Endothelial cell of umbilical vein (primary cell): ENCODE measurements at regions not wholly inside any gene's neighbourhood (a gene's known extent, or its start where the extent isn't known, plus 50 kb on each side); places are given as distances from the start of the nearest gene placed in this dataset.

ENCODE experiments used
- BruUV-seq: library from RNA; stranded (reverse); fragments of 400-500 nt; replicated peaks from 2 replicates; lab custom pipeline; 2021; lab: Mats Ljungman, UMichigan
- CTCF ChIA-PET: fragments of 300-600, 350-600 bp; sonication (Branson Sonifier 250); formaldehyde crosslinking; loops from one replicate; lab custom pipeline; 2021; ENCODE audit warnings: antibody characterized with exemption, inconsistent platforms; lab: Charles Lee
- POLR2A ChIA-PET: fragments of 300-600, 350-600 bp; sonication (Branson Sonifier 250); formaldehyde crosslinking; loops from one replicate; lab custom pipeline; 2021; ENCODE audit warnings: antibody characterized with exemption, inconsistent platforms; lab: Charles Lee
- DNase-seq: peaks from one replicate; pipeline ENCODE4 v3.0.0-alpha.2; 2011; ENCODE audit warnings: low read depth, low spot score
- FAIRE-seq: peaks from 2 replicates; lab custom pipeline; 2011; peaks lifted over from hg19 to GRCh38; lab: Jason Lieb, UNC
- H2AFZ ChIP-seq: 2 replicates; pipeline ENCODE4 v1.6.0; 2012; ENCODE audit warnings: low read depth, low read length, control low read depth, inconsistent platforms
- H3K27ac ChIP-seq: 2 replicates; pipeline ENCODE4 v1.5.1; 2011; ENCODE audit warnings: low read depth, mild to moderate bottlenecking, control low read depth, low read length, moderate library complexity; ENCODE audit not compliant: insufficient read depth
- H3K27me3 ChIP-seq, 2 experiments: 2 replicates each; pipeline versions ENCODE4 v1.6.0 to v1.6.1; 2011; ENCODE audit warnings: low read length in 2 of 2, mixed read lengths in 1 of 2; ENCODE audit not compliant: control insufficient read depth in 2 of 2, insufficient read depth in 2 of 2
- H3K36me3 ChIP-seq, 2 experiments: 2 replicates in 1 of 2; 3 replicates in 1 of 2; pipeline ENCODE4 v1.5.1; 2011; ENCODE audit warnings: low read length in 2 of 2, mild to moderate bottlenecking in 1 of 2, moderate library complexity in 1 of 2; ENCODE audit not compliant: control insufficient read depth in 2 of 2, insufficient read depth in 2 of 2; ENCODE audit errors: extremely low read depth in 1 of 2
- H3K4me1 ChIP-seq: 3 replicates; pipeline ENCODE4 v1.5.1; 2011; ENCODE audit warnings: mild to moderate bottlenecking, low read length; ENCODE audit not compliant: control insufficient read depth, insufficient read depth; ENCODE audit errors: extremely low read depth
- H3K4me2 ChIP-seq: 2 replicates; pipeline ENCODE4 v1.6.1; 2011; ENCODE audit warnings: low read length, control low read depth, mixed read lengths; ENCODE audit not compliant: insufficient read depth
- H3K4me3 ChIP-seq, 3 experiments: fragments of 200-600 bp in 1 of 3; sonication (generic), shearing (Covaris generic) in 1 of 3; replicated peaks in 1 of 3; 2 replicates each; pipeline ENCODE4 v1.5.1; 2011 to 2016; ENCODE audit warnings: control low read depth in 3 of 3, low read length in 3 of 3, mild to moderate bottlenecking in 2 of 3, inconsistent platforms in 1 of 3, low read depth in 1 of 3, moderate library complexity in 1 of 3; ENCODE audit not compliant: insufficient read depth in 1 of 3
- H3K79me2 ChIP-seq: 2 replicates; pipeline ENCODE4 v1.6.0; 2012; ENCODE audit warnings: low read length, inconsistent platforms; ENCODE audit not compliant: control insufficient read depth, insufficient read depth
- H3K9ac ChIP-seq: replicated peaks from 2 replicates; pipeline ENCODE3; 2011; ENCODE audit warnings: low read length, control low read depth; ENCODE audit not compliant: insufficient read depth; ENCODE audit errors: extremely low read depth
- H3K9me1 ChIP-seq: replicated peaks from 3 replicates; pipeline ENCODE4 v1.6.0; 2011; ENCODE audit warnings: mild to moderate bottlenecking, low read length; ENCODE audit not compliant: control insufficient read depth, insufficient read depth; ENCODE audit errors: extremely low read depth
- H3K9me3 ChIP-seq: replicated peaks from 2 replicates; pipeline ENCODE4 v1.5.1; 2012; ENCODE audit warnings: low read length, inconsistent platforms; ENCODE audit not compliant: control insufficient read depth, insufficient read depth
- H4K20me1 ChIP-seq: replicated peaks from 2 replicates; pipeline ENCODE3; 2011; ENCODE audit warnings: mild to moderate bottlenecking, low read length; ENCODE audit not compliant: control insufficient read depth, insufficient read depth; ENCODE audit errors: extremely low read depth
- EZH2 ChIP-seq: IDR thresholded peaks from 2 replicates; pipeline ENCODE4 v1.6.1; 2012; ENCODE audit warnings: borderline replicate concordance, low read depth, mild to moderate bottlenecking, moderate library complexity, low read length, inconsistent platforms; ENCODE audit not compliant: severe bottlenecking
- FOS ChIP-seq: IDR thresholded peaks from 2 replicates; pipeline ENCODE4 v1.6.1; 2011; ENCODE audit warnings: mild to moderate bottlenecking, low read length, moderate library complexity, borderline replicate concordance; ENCODE audit not compliant: insufficient read depth
- GATA2 ChIP-seq: IDR thresholded peaks from 2 replicates; pipeline ENCODE4 v1.7.0; 2011; ENCODE audit warnings: low read depth, mild to moderate bottlenecking, moderate library complexity, mixed read lengths, low read length; ENCODE audit not compliant: insufficient read length, insufficient read depth
- JUN ChIP-seq: IDR thresholded peaks from 2 replicates; pipeline ENCODE4 v1.6.1; 2011; ENCODE audit warnings: borderline replicate concordance, low read depth; ENCODE audit not compliant: insufficient read length, insufficient read depth
- MYC ChIP-seq: IDR thresholded peaks from one replicate; pipeline ENCODE4 v1.6.1; 2011; ENCODE audit warnings: mild to moderate bottlenecking, low read depth, low read length
- POLR2A ChIP-seq: IDR thresholded peaks from 2 replicates; pipeline ENCODE4 v1.6.1; 2012; ENCODE audit warnings: low read depth, mild to moderate bottlenecking, control low read depth, low read length
- POLR2AphosphoS5 ChIP-seq: IDR thresholded peaks from 2 replicates; pipeline ENCODE4 v1.6.1; 2012; ENCODE audit warnings: low read depth, mild to moderate bottlenecking, control low read depth, low read length, moderate library complexity; ENCODE audit not compliant: insufficient read depth
- dilution Hi-C: fragments of 300-500 bp; cut with MboI; formaldehyde crosslinking; loops from one replicate; pipeline ENCODE4 v1.15.0; 2019; ENCODE audit warnings: low sequenced_read_pairs; ENCODE audit not compliant: extremely low pct_ligation_motif_present
- intact Hi-C: fragments of 100-400 bp; cut with micrococcal nuclease; formaldehyde crosslinking; loops from one replicate; pipeline ENCODE4 v1.10.0; 2022
- TF ChIP-seq, protein P1 (sequence below): IDR thresholded peaks from 2 replicates; pipeline ENCODE4 v1.6.1; 2011; ENCODE audit not compliant: insufficient read depth, insufficient read length
- TF ChIP-seq, protein P2 (sequence below), 2 donors: IDR thresholded peaks; 1 replicate in 1 of 2; 2 replicates in 1 of 2; pipeline ENCODE4 v1.5.1; 2011; ENCODE audit warnings: low read length in 2 of 2, mild to moderate bottlenecking in 2 of 2, moderate library complexity in 2 of 2, control low read depth in 1 of 2, inconsistent platforms in 1 of 2, low read depth in 1 of 2; ENCODE audit not compliant: insufficient read depth in 1 of 2; ENCODE audit errors: extremely low read depth in 1 of 2

DNA sequence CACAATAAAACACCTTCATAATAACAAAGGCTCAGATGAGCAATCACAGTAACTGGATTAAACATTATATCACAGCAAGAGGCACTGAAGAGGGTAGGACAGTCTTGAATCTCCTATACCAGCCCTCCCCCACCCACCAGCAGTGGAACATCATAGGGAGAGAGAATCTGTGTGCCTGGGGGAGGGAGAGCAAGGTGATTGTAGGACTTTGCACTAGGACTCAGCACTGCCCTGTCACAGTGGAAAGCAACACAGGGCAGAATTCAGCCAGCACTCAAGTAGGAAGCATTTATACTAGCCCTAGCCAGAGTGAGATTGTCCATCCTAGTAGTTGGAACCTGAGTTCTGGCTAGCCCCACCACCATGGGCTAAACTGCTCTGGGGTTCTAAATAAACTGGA, 400.2 kb downstream of the HAO1 start:
- BruUV-seq = no TSS peak
- TF ChIP-seq, protein P1, sequence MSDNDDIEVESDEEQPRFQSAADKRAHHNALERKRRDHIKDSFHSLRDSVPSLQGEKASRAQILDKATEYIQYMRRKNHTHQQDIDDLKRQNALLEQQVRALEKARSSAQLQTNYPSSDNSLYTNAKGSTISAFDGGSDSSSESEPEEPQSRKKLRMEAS = no peak
- no peak for TF ChIP-seq EZH2
- no peak for TF ChIP-seq POLR2AphosphoS5
- TF ChIP-seq JUN = no peak
- TF ChIP-seq POLR2A = no peak
- TF ChIP-seq MYC = no peak
- dilution Hi-C loops = no loop called here
- no peaks in the 10 kb centered on the region for H3K27me3 ChIP-seq
- H2AFZ ChIP-seq = no peak overlapping the region
- no peak for DNase-seq
- intact Hi-C loops = no loop called here
- no peaks in the 10 kb centered on the region for H3K4me1 ChIP-seq
- no peaks in the 10 kb centered on the region for H3K36me3 ChIP-seq
- no peaks in the 10 kb centered on the region for H3K9me3 ChIP-seq
- ChIA-PET POLR2A (no interaction called here), CTCF (no interaction called here)
- no peak overlapping the region for H3K27ac ChIP-seq
- H4K20me1 ChIP-seq = no peaks in the 10 kb centered on the region
- no peak overlapping the region for H3K4me3 ChIP-seq
- H3K4me2 ChIP-seq = no peak overlapping the region
- H3K9me1 ChIP-seq = no peaks in the 10 kb centered on the region
- H3K79me2 ChIP-seq = no peaks in the 10 kb centered on the region
- no peak overlapping the region for H3K9ac ChIP-seq
- no peak for FAIRE-seq

DNA sequence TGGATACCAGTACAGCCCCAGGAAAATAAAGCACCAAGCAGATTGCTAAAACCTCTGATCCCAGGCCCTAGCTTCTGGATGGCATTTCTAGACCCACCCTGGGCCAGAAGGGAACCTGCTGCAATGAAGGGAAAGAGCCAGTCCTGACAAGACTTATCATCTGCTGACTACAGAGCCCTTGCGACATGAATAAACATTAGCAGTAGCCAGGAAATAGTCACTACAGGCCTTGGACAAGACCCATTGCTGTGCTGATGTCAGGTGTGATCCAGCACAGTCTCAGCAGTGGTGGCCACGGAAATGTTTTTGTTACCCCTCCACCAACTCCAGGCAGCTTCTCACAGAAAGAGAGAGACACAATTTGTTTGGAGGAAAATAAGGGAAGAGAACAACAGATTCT, 399.3 kb downstream of the HAO1 start:
- FAIRE-seq (no peak), DNase-seq (no peak)
- Histone ChIP-seq H3K4me2 (no peak overlapping the region), H3K36me3 (no peaks in the 10 kb centered on the region), H4K20me1 (no peaks in the 10 kb centered on the region), H3K9me1 (no peaks in the 10 kb centered on the region), H3K27ac (no peak overlapping the region), H2AFZ (no peak overlapping the region), H3K27me3 (no peaks in the 10 kb centered on the region), H3K4me1 (no peaks in the 10 kb centered on the region), H3K9me3 (no peaks in the 10 kb centered on the region), H3K79me2 (no peaks in the 10 kb centered on the region), H3K4me3 (no peak overlapping the region), H3K9ac (no peak overlapping the region)
- intact Hi-C loops (no loop called here), dilution Hi-C loops (no loop called here)
- ChIA-PET CTCF (no interaction called here), POLR2A (no interaction called here)
- TF ChIP-seq POLR2AphosphoS5 (no peak), JUN (no peak), EZH2 (no peak), POLR2A (no peak), FOS (no peak), MYC (no peak), GATA2 (no peak)
- TF ChIP-seq, protein P2, sequence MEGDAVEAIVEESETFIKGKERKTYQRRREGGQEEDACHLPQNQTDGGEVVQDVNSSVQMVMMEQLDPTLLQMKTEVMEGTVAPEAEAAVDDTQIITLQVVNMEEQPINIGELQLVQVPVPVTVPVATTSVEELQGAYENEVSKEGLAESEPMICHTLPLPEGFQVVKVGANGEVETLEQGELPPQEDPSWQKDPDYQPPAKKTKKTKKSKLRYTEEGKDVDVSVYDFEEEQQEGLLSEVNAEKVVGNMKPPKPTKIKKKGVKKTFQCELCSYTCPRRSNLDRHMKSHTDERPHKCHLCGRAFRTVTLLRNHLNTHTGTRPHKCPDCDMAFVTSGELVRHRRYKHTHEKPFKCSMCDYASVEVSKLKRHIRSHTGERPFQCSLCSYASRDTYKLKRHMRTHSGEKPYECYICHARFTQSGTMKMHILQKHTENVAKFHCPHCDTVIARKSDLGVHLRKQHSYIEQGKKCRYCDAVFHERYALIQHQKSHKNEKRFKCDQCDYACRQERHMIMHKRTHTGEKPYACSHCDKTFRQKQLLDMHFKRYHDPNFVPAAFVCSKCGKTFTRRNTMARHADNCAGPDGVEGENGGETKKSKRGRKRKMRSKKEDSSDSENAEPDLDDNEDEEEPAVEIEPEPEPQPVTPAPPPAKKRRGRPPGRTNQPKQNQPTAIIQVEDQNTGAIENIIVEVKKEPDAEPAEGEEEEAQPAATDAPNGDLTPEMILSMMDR (IDR thresholded peaks at IDR 0.05; ENCODE audit: extremely low read depth in 1 of 2, insufficient read depth in 1 of 2, low read depth in 1 of 2, low read length in 2 of 2) = no peak
- TF ChIP-seq, protein P1 = no peak
- no TSS peak for BruUV-seq
